ENCODE measurements at regions not wholly inside any gene's neighbourhood (a gene's known extent, or its start where the extent isn't known, plus 50 kb on each side); places are given as distances from the start of the nearest gene placed in this dataset.

DNA sequence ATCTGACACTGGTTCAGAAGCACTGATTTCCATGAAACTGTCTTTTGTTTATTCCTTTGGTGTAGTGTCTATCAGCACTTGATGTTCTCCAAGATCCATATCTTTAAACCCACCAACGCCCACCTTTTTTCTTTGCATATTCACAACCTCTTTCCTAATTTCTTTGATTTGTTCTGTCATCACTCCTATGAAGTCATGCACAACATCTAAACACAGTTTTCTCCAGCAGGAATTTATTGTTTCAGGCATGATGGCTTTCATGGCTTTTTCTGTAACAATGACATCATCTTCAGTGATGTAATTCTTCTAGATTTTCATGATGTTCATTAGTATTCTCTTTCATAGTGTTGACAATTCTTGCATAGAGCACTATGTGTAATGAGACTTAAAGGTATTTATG is 219.6 kb upstream of the POU1F1 start (continued):
- no peak for TF ChIP-seq HOXA7 (CRISPR knock-in tag; IDR thresholded peaks at IDR 0.05; ENCODE audit: borderline replicate concordance)
- TF ChIP-seq, protein P1, sequence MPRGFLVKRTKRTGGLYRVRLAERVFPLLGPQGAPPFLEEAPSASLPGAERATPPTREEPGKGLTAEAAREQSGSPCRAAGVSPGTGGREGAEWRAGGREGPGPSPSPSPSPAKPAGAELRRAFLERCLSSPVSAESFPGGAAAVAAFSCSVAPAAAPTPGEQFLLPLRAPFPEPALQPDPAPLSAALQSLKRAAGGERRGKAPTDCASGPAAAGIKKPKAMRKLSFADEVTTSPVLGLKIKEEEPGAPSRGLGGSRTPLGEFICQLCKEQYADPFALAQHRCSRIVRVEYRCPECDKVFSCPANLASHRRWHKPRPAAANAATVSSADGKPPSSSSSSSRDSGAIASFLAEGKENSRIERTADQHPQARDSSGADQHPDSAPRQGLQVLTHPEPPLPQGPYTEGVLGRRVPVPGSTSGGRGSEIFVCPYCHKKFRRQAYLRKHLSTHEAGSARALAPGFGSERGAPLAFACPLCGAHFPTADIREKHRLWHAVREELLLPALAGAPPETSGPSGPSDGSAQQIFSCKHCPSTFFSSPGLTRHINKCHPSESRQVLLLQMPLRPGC (tag by site-specific recombination; IDR thresholded peaks at IDR 0.05), result peak; percentile 65; the same call in 1 of the 2 replicates
- peak; percentile 61; the same call in 1 of the 2 replicates for TF ChIP-seq ZNF843 (tag by site-specific recombination; IDR thresholded peaks at IDR 0.05)
- peak; percentile 78 for TF ChIP-seq ZNF366 (tag by site-specific recombination; conservative IDR thresholded peaks at IDR 0.05)
- TF ChIP-seq SP3 (tag by site-specific recombination; IDR thresholded peaks at IDR 0.05), result peak; percentile 39; the same call in 1 of the 2 replicates
- TF ChIP-seq ZNF169 (tag by site-specific recombination; IDR thresholded peaks at IDR 0.05), result no peak
- TF ChIP-seq, protein P2, sequence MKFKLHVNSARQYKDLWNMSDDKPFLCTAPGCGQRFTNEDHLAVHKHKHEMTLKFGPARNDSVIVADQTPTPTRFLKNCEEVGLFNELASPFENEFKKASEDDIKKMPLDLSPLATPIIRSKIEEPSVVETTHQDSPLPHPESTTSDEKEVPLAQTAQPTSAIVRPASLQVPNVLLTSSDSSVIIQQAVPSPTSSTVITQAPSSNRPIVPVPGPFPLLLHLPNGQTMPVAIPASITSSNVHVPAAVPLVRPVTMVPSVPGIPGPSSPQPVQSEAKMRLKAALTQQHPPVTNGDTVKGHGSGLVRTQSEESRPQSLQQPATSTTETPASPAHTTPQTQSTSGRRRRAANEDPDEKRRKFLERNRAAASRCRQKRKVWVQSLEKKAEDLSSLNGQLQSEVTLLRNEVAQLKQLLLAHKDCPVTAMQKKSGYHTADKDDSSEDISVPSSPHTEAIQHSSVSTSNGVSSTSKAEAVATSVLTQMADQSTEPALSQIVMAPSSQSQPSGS (tag by site-specific recombination; IDR thresholded peaks at IDR 0.05; ENCODE audit: low read depth), result peak; percentile 94
- no peak for TF ChIP-seq ZNF610 (tag by site-specific recombination; IDR thresholded peaks at IDR 0.05; ENCODE audit: borderline replicate concordance)
- TF ChIP-seq, protein P3, sequence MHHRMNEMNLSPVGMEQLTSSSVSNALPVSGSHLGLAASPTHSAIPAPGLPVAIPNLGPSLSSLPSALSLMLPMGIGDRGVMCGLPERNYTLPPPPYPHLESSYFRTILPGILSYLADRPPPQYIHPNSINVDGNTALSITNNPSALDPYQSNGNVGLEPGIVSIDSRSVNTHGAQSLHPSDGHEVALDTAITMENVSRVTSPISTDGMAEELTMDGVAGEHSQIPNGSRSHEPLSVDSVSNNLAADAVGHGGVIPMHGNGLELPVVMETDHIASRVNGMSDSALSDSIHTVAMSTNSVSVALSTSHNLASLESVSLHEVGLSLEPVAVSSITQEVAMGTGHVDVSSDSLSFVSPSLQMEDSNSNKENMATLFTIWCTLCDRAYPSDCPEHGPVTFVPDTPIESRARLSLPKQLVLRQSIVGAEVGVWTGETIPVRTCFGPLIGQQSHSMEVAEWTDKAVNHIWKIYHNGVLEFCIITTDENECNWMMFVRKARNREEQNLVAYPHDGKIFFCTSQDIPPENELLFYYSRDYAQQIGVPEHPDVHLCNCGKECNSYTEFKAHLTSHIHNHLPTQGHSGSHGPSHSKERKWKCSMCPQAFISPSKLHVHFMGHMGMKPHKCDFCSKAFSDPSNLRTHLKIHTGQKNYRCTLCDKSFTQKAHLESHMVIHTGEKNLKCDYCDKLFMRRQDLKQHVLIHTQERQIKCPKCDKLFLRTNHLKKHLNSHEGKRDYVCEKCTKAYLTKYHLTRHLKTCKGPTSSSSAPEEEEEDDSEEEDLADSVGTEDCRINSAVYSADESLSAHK (tag by site-specific recombination; IDR thresholded peaks at IDR 0.05), result peak; percentile 67; the same call in 1 of the 2 replicates
- 0 out of 2 replicates have a peak, but pooled peaks have one; percentile 25 for TF ChIP-seq ZNF660 (tag by site-specific recombination; IDR thresholded peaks at IDR 0.05)
- TF ChIP-seq, protein P4, sequence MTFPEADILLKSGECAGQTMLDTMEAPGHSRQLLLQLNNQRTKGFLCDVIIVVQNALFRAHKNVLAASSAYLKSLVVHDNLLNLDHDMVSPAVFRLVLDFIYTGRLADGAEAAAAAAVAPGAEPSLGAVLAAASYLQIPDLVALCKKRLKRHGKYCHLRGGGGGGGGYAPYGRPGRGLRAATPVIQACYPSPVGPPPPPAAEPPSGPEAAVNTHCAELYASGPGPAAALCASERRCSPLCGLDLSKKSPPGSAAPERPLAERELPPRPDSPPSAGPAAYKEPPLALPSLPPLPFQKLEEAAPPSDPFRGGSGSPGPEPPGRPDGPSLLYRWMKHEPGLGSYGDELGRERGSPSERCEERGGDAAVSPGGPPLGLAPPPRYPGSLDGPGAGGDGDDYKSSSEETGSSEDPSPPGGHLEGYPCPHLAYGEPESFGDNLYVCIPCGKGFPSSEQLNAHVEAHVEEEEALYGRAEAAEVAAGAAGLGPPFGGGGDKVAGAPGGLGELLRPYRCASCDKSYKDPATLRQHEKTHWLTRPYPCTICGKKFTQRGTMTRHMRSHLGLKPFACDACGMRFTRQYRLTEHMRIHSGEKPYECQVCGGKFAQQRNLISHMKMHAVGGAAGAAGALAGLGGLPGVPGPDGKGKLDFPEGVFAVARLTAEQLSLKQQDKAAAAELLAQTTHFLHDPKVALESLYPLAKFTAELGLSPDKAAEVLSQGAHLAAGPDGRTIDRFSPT (tag by site-specific recombination; IDR thresholded peaks at IDR 0.05), result peak; percentile 73
- peak; percentile 89 for TF ChIP-seq ZBTB21 (tag by site-specific recombination; IDR thresholded peaks at IDR 0.05)

DNA sequence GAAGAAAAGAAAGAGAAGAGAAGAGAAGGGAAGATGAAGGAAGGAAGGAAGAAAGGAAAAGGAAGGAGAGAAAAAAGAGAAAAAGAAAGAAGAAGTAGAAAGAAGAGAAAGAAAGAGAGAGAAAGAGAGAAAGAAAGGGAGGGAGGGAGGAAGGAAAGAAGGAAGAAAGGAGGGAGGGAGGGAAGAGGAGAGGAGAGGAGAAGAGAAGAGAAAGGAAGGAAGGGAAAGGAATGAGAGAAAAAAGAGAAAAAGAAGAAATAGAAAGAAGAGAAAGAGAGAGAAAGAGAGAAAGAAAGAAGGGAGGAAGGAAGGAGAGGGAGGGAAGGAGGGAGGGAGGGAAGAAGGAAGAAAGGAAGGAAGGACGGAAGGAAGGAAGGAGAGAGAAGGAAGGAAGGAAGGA is 217.9 kb upstream of the POU1F1 start:
- POLR2A ChIA-PET, result no interaction called here
- CTCF ChIA-PET, result no interaction called here

More for the DNA sequence above, 217.9 kb upstream of the POU1F1 start:
- H3K27ac ChIP-seq (ENCODE audit: extremely low read depth, low read depth, low read length), result no peak overlapping the region
- H3K9me3 ChIP-seq (ENCODE audit: control insufficient read depth, insufficient read depth, low read depth, low read length), result no peaks in the 10 kb centered on the region
- TF ChIP-seq, protein P5, sequence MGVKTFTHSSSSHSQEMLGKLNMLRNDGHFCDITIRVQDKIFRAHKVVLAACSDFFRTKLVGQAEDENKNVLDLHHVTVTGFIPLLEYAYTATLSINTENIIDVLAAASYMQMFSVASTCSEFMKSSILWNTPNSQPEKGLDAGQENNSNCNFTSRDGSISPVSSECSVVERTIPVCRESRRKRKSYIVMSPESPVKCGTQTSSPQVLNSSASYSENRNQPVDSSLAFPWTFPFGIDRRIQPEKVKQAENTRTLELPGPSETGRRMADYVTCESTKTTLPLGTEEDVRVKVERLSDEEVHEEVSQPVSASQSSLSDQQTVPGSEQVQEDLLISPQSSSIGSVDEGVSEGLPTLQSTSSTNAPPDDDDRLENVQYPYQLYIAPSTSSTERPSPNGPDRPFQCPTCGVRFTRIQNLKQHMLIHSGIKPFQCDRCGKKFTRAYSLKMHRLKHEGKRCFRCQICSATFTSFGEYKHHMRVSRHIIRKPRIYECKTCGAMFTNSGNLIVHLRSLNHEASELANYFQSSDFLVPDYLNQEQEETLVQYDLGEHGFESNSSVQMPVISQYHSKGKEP (tag by site-specific recombination; IDR thresholded peaks at IDR 0.05), result no peak
- TF ChIP-seq ZNF660 (tag by site-specific recombination; IDR thresholded peaks at IDR 0.05) (no peak), ZXDB (tag by site-specific recombination; IDR thresholded peaks at IDR 0.05) (no peak), PRDM1 (tag by site-specific recombination; IDR thresholded peaks at IDR 0.05) (peak; percentile 55; the same call in 1 of the 2 replicates), ZNF202 (tag by site-specific recombination; IDR thresholded peaks at IDR 0.05; ENCODE audit: borderline replicate concordance) (0 out of 2 replicates have a peak, but pooled peaks have one; percentile 28)
- H3K36me3 ChIP-seq (ENCODE audit: control insufficient read depth in 2 of 2, insufficient read depth in 1 of 2, low read length in 2 of 2), result no peaks in the 10 kb centered on the region
- no peaks in the 10 kb centered on the region for H3K4me1 ChIP-seq (ENCODE audit: control insufficient read depth, insufficient read depth, low read length)
- no peak overlapping the region for H3K4me3 ChIP-seq (ENCODE audit: low read depth, low read length)

Data from HEK293 (cell line).